Natural killer cell (primary cell): ENCODE measurements at regions not wholly inside any gene's neighbourhood (a gene's known extent, or its start where the extent isn't known, plus 50 kb on each side); places are given as distances from the start of the nearest gene placed in this dataset.

ENCODE experiments used
- ATAC-seq, 3 donors: fragments of 150-1000 bp in 2 of 3; fragments of 200-7000 bp in 1 of 3; cut with Tn5 transposase; 1 replicate in 1 of 3; 2 replicates in 2 of 3; pipeline ENCODE4 v1.10.0; 2021; ENCODE audit warnings: mild to moderate bottlenecking in 2 of 3, moderate library complexity in 2 of 3
- DNase-seq, 2 donors: peaks; one replicate each; pipeline versions ENCODE4 v3.0.0 to v3.0.0-alpha.2; 2013 to 2021; ENCODE audit warnings: mixed read lengths in 1 of 2
- H3K27ac ChIP-seq: one replicate; pipeline ENCODE4 v1.5.1; 2013; ENCODE audit warnings: mild to moderate bottlenecking, low read length
- H3K27me3 ChIP-seq: one replicate; pipeline ENCODE4 v1.6.1; 2013; ENCODE audit warnings: low read length; ENCODE audit not compliant: control insufficient read depth, insufficient read depth
- H3K36me3 ChIP-seq: one replicate; pipeline ENCODE4 v1.6.1; 2013; ENCODE audit warnings: low read length; ENCODE audit not compliant: control insufficient read depth, insufficient read depth
- H3K4me1 ChIP-seq: one replicate; pipeline ENCODE4 v1.6.1; 2013; ENCODE audit warnings: low read length; ENCODE audit not compliant: control insufficient read depth, insufficient read depth
- H3K4me3 ChIP-seq: one replicate; pipeline ENCODE4 v1.5.1; 2013; ENCODE audit warnings: low read length
- H3K9me3 ChIP-seq: one replicate; pipeline ENCODE4 v1.6.1; 2013; ENCODE audit warnings: low read length; ENCODE audit not compliant: control insufficient read depth, insufficient read depth
- H3K27ac Mint-ChIP-seq, 2 donors: one replicate each; pipeline ENCODE4 v1.8.0; 2022; ENCODE audit warnings: mild to moderate bottlenecking in 2 of 2, mixed read lengths in 2 of 2, moderate library complexity in 1 of 2
- H3K27me3 Mint-ChIP-seq, 2 donors: one replicate each; pipeline ENCODE4 v1.8.0; 2022; ENCODE audit warnings: low read depth in 2 of 2, mixed read lengths in 2 of 2
- H3K36me3 Mint-ChIP-seq: one replicate; pipeline ENCODE4 v1.8.0; 2022; ENCODE audit warnings: mixed read lengths
- H3K4me1 Mint-ChIP-seq, 2 donors: one replicate each; pipeline ENCODE4 v1.8.0; 2022; ENCODE audit warnings: mixed read lengths in 2 of 2
- H3K4me3 Mint-ChIP-seq: one replicate; pipeline ENCODE4 v1.8.0; 2022; ENCODE audit warnings: mild to moderate bottlenecking, moderate library complexity, mixed read lengths
- H3K9me3 Mint-ChIP-seq, 2 donors: one replicate each; pipeline ENCODE4 v1.8.0; 2022; ENCODE audit warnings: mixed read lengths in 2 of 2
- WGBS: methylation state at CpG from one replicate; pipeline ENCODE4 v1.1.7; 2013; ENCODE audit warnings: missing lambda C conversion rate; ENCODE audit not compliant: insufficient coverage; 5-methylcytosine and 5-hydroxymethylcytosine counted together
- intact Hi-C: fragments of 100-400 bp; cut with micrococcal nuclease; formaldehyde crosslinking; loops from one replicate; pipeline ENCODE4 v1.14.2; 2022
- TF ChIP-seq, protein P1 (sequence below): fragments of 200-600 bp; IDR thresholded peaks from one replicate; pipeline ENCODE4 v1.8.0; 2022; ENCODE audit warnings: antibody characterized with exemption

GRCh38 chr16:61270726-61271125 is 765.5 kb downstream of the CDH8 start:
- H3K27me3 ChIP-seq: no peaks in the 10 kb centered on the region
- intact Hi-C loops: no loop called here
- Mint-ChIP-seq H3K36me3 (no peaks in the 10 kb centered on the region), H3K4me1 (no peaks in the 10 kb centered on the region), H3K9me3 (peaks cover 6 to 12% of the 10 kb centered on the region in 2 donors), H3K4me3 (no peak overlapping the region), H3K27me3 (no peaks in the 10 kb centered on the region), H3K27ac (no peak overlapping the region)
- no peaks in the 10 kb centered on the region for H3K4me1 ChIP-seq
- TF ChIP-seq, protein P1, sequence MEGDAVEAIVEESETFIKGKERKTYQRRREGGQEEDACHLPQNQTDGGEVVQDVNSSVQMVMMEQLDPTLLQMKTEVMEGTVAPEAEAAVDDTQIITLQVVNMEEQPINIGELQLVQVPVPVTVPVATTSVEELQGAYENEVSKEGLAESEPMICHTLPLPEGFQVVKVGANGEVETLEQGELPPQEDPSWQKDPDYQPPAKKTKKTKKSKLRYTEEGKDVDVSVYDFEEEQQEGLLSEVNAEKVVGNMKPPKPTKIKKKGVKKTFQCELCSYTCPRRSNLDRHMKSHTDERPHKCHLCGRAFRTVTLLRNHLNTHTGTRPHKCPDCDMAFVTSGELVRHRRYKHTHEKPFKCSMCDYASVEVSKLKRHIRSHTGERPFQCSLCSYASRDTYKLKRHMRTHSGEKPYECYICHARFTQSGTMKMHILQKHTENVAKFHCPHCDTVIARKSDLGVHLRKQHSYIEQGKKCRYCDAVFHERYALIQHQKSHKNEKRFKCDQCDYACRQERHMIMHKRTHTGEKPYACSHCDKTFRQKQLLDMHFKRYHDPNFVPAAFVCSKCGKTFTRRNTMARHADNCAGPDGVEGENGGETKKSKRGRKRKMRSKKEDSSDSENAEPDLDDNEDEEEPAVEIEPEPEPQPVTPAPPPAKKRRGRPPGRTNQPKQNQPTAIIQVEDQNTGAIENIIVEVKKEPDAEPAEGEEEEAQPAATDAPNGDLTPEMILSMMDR: no peak
- no peaks in the 10 kb centered on the region for H3K9me3 ChIP-seq
- H3K27ac ChIP-seq: no peak overlapping the region
- DNase-seq (no peak), ATAC-seq (no peak)
- H3K4me3 ChIP-seq: no peak overlapping the region
- no peaks in the 10 kb centered on the region for H3K36me3 ChIP-seq

GRCh38 chr16:61263400-61263799 is 772.8 kb downstream of the CDH8 start:
- H3K4me3 Mint-ChIP-seq: no peak overlapping the region

GRCh38 chr16:61261315-61261714 is 774.9 kb downstream of the CDH8 start:
- intact Hi-C loops: no loop called here
- DNase-seq: no peak
- Mint-ChIP-seq H3K27ac (no peak overlapping the region), H3K36me3 (no peaks in the 10 kb centered on the region), H3K9me3 (peaks cover 6 to 13% of the 10 kb centered on the region in 2 donors), H3K27me3 (no peaks in the 10 kb centered on the region), H3K4me3 (no peak overlapping the region), H3K4me1 (no peaks in the 10 kb centered on the region)
- Histone ChIP-seq H3K36me3 (no peaks in the 10 kb centered on the region), H3K27ac (no peak overlapping the region), H3K27me3 (no peaks in the 10 kb centered on the region), H3K4me3 (no peak overlapping the region), H3K4me1 (no peaks in the 10 kb centered on the region), H3K9me3 (no peaks in the 10 kb centered on the region)
- no CpG with 5 or more reads among the region's 3 CpGs for WGBS
- TF ChIP-seq, protein P1: no peak
- no peak for ATAC-seq

More at GRCh38 chr16:61263400-61263799, 772.8 kb downstream of the CDH8 start:
- DNase-seq: no peak
- peaks cover 4 to 14% of the 10 kb centered on the region in 2 donors for H3K9me3 Mint-ChIP-seq
- no peaks in the 10 kb centered on the region for H3K9me3 ChIP-seq
- no peak overlapping the region for H3K4me3 ChIP-seq
- whole genome bisulfite sequencing: 100% methylated on average over 1 of the region's 1 CpG
- no peak for ATAC-seq
- intact Hi-C loops: no loop called here
- no peaks in the 10 kb centered on the region for H3K36me3 ChIP-seq
- H3K27ac ChIP-seq: no peak overlapping the region
- no peaks in the 10 kb centered on the region for H3K27me3 Mint-ChIP-seq
- H3K36me3 Mint-ChIP-seq: no peaks in the 10 kb centered on the region
- no peak overlapping the region for H3K27ac Mint-ChIP-seq
- H3K4me1 ChIP-seq: no peaks in the 10 kb centered on the region
- no peaks in the 10 kb centered on the region for H3K27me3 ChIP-seq
- H3K4me1 Mint-ChIP-seq: no peaks in the 10 kb centered on the region
- TF ChIP-seq, protein P1: no peak

DNA sequence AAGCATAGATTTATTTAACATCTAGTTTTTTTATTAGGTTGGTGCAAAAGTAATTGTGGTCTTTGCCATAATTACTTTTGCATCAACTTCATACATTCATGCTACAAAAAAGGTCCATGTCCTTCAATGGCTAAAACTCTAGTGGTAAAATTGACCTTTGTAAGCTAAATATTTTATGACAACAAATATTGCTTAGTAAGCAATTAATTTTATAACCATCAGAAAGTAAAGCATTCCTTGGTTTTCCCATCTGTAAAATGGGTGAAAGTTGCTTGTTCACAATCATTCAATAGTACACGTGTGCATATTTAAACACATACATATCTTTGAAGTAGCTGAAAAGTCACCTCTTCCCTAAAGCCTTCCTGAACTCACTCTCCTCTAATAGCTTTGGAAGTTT is 789.6 kb downstream of the CDH8 start:
- ATAC-seq (no peak), DNase-seq (no peak)
- Histone ChIP-seq H3K36me3 (no peaks in the 10 kb centered on the region), H3K27ac (no peak overlapping the region), H3K4me3 (no peak overlapping the region), H3K27me3 (no peaks in the 10 kb centered on the region), H3K9me3 (peaks cover 8% of the 10 kb centered on the region), H3K4me1 (no peaks in the 10 kb centered on the region)
- no peak overlapping the region for H3K27ac Mint-ChIP-seq
- peaks cover 5% of the 10 kb centered on the region for H3K36me3 Mint-ChIP-seq
- no peaks in the 10 kb centered on the region for H3K27me3 Mint-ChIP-seq
- TF ChIP-seq, protein P1: no peak
- no peaks in the 10 kb centered on the region for H3K4me1 Mint-ChIP-seq
- 100% methylated on average over 1 of the region's 1 CpG for WGBS
- H3K4me3 Mint-ChIP-seq: no peak overlapping the region
- H3K9me3 Mint-ChIP-seq: peaks cover 4 to 8% of the 10 kb centered on the region in 2 donors
- intact Hi-C loops: no loop called here
